AG04450 (cell line): ENCODE measurements at regions not wholly inside any gene's neighbourhood (a gene's known extent, or its start where the extent isn't known, plus 50 kb on each side); places are given as distances from the start of the nearest gene placed in this dataset.
A peak's percentile ranks its signal among the peaks of the same experiment; 100 is the strongest.
"Not testable (repeated sequence)": the region's sequence is repeated elsewhere in the genome, so short reads cannot be mapped to it uniquely, and the experiment has no call there.

Source experiments
- CTCF ChIA-PET: fragments of 300-600, 350-600 bp; formaldehyde crosslinking; extraction: SDS; loops from one replicate; lab custom pipeline; 2022; ENCODE audit warnings: antibody characterized with exemption, inconsistent platforms; lab: Charles Lee
- POLR2A ChIA-PET: fragments of 350-600 bp; formaldehyde crosslinking; extraction: SDS; loops from one replicate; lab custom pipeline; 2021; ENCODE audit warnings: antibody characterized with exemption, inconsistent platforms; lab: Yijun Ruan, JAX
- DNase-seq: peaks from one replicate; pipeline ENCODE4 v3.0.0-alpha.2; 2011; ENCODE audit warnings: low read depth, low spot score
- H3K27ac ChIP-seq: one replicate; pipeline ENCODE4 v1.5.1; 2012; ENCODE audit warnings: low read depth, low read length, control low read depth
- H3K27me3 ChIP-seq: one replicate; pipeline ENCODE4 v1.6.0; 2012; ENCODE audit warnings: low read length; ENCODE audit not compliant: control insufficient read depth, insufficient read depth
- H3K4me3 ChIP-seq: 2 replicates; pipeline ENCODE4 v1.5.1; 2011; ENCODE audit warnings: mild to moderate bottlenecking, low read depth, low read length, control low read depth
- H3K9me3 ChIP-seq: 2 replicates; pipeline ENCODE4 v1.5.1; 2012; ENCODE audit warnings: low read length; ENCODE audit not compliant: control insufficient read depth, insufficient read depth
- TF ChIP-seq, protein P1 (sequence below): IDR thresholded peaks from 2 replicates; pipeline ENCODE4 v1.5.1; 2011; ENCODE audit warnings: low read depth, low read length, control low read depth, inconsistent platforms

DNA sequence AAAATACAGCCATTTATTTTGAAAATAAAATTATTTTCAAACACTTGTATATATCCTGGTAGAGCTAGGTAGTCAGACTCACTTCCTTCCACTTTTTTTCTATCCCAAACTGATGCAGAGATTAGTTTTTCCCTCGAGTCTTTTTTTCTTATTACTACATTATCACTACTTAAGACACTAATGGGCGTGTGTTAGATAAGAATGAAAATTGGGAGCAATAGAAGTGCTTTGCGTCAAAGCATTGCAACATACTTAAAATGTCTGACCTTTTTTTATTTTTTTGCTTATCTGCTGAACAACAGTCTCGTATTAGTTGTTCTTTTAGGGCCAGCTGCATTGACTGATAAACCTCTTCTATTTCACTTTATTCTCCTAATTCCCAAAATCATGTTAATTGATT is 1278.7 kb downstream of the CDH12 start:
- TF ChIP-seq, protein P1, sequence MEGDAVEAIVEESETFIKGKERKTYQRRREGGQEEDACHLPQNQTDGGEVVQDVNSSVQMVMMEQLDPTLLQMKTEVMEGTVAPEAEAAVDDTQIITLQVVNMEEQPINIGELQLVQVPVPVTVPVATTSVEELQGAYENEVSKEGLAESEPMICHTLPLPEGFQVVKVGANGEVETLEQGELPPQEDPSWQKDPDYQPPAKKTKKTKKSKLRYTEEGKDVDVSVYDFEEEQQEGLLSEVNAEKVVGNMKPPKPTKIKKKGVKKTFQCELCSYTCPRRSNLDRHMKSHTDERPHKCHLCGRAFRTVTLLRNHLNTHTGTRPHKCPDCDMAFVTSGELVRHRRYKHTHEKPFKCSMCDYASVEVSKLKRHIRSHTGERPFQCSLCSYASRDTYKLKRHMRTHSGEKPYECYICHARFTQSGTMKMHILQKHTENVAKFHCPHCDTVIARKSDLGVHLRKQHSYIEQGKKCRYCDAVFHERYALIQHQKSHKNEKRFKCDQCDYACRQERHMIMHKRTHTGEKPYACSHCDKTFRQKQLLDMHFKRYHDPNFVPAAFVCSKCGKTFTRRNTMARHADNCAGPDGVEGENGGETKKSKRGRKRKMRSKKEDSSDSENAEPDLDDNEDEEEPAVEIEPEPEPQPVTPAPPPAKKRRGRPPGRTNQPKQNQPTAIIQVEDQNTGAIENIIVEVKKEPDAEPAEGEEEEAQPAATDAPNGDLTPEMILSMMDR = no peak
- no peak overlapping the region for H3K27ac ChIP-seq
- H3K27me3 ChIP-seq = no peaks in the 10 kb centered on the region
- H3K4me3 ChIP-seq = no peak overlapping the region
- DNase-seq = no peak
- CTCF ChIA-PET = no interaction called here
- H3K9me3 ChIP-seq = no peaks in the 10 kb centered on the region
- POLR2A ChIA-PET = no interaction called here

DNA sequence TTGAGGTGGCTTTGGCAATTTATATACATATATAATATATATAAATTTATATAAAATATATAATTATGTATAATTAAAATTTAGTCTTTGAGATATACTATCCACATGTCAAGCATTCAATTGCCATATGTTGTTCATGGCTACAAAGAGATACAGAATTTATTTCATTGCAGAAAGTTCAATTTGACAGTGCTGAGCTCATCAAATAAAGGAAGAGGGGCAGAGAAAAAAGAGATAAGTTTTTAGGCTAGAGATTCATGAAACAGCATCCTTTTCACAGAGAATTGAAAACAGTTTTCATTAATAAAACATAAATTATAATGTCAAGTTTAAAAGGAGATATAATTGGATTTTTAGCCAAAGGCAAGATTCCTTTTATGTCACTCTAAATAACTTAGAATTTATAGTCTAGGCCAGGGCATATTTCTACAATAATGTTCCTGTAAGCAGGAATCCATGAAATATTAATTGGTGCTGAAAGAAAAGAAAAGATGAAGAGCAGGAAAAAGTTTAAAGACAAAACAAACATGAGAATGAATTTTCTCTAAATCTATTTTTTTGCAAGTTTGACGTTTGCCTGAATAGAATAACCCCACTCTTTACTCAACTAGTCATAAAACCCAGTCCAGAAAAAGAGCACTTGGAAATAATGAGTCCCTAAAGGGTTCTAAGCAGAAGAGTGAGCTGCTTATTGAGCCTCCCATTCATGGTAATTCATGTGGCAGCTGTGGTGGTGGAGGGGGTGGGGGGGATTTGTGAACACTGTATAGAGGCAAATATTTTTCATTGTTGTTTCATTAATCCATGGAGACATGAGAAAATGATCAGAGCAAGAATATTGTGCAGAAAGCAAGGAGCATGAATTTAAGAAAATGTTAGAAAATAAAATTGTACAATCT is 1279.5 kb downstream of the CDH12 start:
- POLR2A ChIA-PET = no interaction called here
- Histone ChIP-seq H3K27me3 (no peaks in the 10 kb centered on the region), H3K4me3 (no peak overlapping the region), H3K9me3 (no peaks in the 10 kb centered on the region), H3K27ac (no peak overlapping the region)
- CTCF ChIA-PET = interaction anchor here (0.6 kb wide), 1 partner anchor 114 kb away, joined by 5 read pairs; no protein-coding TSS in a partner anchor
- no peak for DNase-seq
- TF ChIP-seq, protein P1 = no peak

DNA sequence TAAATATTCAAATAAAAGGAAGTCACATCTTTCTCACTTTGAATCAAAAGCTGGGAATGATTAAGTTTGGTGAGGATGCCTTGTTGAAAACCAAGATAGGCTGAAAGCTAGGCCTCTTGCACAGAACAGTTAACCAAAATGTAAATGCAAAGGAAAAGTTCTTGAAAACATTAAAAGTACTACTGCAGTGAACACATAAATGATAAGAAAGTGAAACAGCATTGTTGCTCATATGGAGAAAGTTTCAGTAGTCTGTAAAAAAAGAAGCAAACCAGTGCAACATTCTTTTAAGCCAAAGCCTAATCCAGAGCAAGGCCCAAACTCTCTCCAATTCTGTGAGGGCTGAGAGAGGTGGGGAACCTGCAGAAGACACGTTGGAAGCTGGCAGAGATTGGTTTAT is 1281.9 kb downstream of the CDH12 start:
- POLR2A ChIA-PET = not testable (repeated sequence)

DNA sequence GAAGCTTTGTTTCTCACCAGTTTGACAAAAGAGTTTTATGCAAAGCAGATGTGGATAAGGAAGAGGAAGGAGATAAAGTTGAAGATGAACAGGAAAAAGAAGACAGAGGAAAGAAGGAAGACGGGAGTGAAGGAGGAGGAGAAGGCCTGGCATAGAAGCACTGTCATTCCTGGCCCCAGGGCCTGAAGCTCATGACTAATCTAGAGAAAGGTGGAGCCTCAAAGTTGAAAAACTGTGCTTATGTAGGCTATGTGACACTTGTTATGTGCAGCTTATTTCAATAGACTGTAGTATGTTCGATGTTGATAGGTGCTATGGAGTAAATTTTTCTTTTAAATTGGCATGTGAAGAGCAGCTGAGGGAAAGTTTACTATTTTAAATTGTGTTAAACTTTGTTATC is 1294.0 kb downstream of the CDH12 start:
- CTCF ChIA-PET, DNase-seq, H3K27me3 ChIP-seq, H3K4me3 ChIP-seq, H3K27ac ChIP-seq, POLR2A ChIA-PET, H3K9me3 ChIP-seq: not testable (repeated sequence)

More for the DNA sequence above, 1281.9 kb downstream of the CDH12 start:
- CTCF ChIA-PET, H3K4me3 ChIP-seq, DNase-seq, H3K27me3 ChIP-seq, H3K9me3 ChIP-seq, H3K27ac ChIP-seq: not testable (repeated sequence)

DNA sequence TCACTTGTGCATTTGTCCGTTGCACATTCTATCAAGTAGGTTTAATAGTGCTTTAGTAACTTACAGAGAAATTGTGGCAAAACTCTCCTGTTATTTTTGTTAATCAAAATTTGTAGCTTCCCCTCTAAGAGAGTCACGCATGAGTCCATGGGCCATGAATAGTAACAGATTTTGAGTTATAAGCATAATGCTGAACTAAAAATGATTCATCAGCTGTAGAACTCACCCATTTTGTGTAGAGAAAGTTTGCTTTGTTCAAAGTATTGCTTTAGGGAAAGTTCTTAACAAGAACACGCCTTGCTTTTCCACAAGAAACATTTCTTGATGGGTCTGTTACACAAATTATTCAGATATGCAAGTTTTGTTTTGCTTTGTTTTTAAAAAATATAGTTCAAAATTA is 1300.9 kb downstream of the CDH12 start:
- H3K9me3 ChIP-seq, POLR2A ChIA-PET, DNase-seq: not testable (repeated sequence)

DNA sequence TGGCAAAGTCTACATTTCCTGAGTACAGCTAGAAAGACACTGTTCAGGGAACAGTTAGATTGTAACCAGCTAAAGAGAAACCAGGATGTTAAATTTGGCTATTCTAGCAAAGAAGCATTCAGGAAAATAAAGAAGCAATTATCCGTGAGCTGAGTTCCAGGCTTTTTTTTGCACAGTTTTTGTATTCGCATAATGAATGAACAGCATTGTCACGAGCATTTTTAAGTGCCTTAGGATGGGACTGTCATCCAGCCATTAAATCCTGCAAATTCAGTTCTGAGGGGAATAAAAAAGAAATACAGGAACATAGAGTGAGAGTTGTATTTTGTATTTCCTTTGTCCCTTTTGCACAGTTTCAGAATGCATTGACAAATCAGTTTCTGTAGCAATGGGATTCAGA is 1302.2 kb downstream of the CDH12 start:
- CTCF ChIA-PET, H3K9me3 ChIP-seq, H3K27ac ChIP-seq, H3K4me3 ChIP-seq, POLR2A ChIA-PET, DNase-seq, H3K27me3 ChIP-seq: not testable (repeated sequence)

More for the DNA sequence above, 1300.9 kb downstream of the CDH12 start:
- CTCF ChIA-PET, H3K27me3 ChIP-seq, H3K4me3 ChIP-seq, H3K27ac ChIP-seq: not testable (repeated sequence)

DNA sequence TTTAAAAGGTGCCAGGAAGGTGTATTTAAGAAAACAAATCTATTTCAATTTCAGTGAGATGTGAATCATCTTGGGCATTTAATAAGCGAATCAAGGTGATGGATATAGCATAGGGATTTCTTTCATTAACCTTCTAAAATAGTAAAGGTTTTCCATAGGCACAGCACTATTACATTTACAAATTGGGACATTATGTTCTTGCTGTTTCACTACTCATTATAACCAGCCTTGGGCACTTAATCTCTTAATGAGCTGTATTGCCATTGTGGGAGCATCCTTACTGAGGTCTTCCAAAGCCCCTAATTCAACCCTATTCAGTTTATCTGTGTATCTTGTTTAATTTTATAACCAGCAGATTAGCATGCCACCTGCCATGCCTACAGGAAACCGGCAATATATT is 1305.5 kb downstream of the CDH12 start:
- CTCF ChIA-PET, DNase-seq, H3K4me3 ChIP-seq, POLR2A ChIA-PET, H3K9me3 ChIP-seq, H3K27ac ChIP-seq, H3K27me3 ChIP-seq: not testable (repeated sequence)

DNA sequence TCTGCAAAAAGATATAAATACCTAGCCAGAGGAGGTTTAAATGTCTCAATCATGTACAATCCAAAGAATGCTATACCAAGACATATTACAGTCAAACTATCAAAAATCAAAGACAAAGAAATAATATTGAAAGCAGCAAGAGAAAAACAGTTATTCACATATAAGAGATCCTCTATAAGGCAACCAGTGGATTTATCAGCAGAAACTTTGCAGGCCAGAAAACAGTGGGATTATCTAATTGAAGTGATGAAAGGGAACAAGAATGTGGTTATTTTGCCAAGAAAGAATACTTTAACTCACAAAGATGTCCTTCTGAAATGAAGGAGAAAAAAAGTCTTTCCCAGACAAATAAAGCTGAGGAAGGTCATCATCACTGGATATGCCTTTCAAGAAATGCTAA is 1318.0 kb downstream of the CDH12 start:
- CTCF ChIA-PET, H3K27me3 ChIP-seq, H3K9me3 ChIP-seq, H3K27ac ChIP-seq, POLR2A ChIA-PET, H3K4me3 ChIP-seq: not testable (repeated sequence)
- DNase-seq = peak; percentile 0

DNA sequence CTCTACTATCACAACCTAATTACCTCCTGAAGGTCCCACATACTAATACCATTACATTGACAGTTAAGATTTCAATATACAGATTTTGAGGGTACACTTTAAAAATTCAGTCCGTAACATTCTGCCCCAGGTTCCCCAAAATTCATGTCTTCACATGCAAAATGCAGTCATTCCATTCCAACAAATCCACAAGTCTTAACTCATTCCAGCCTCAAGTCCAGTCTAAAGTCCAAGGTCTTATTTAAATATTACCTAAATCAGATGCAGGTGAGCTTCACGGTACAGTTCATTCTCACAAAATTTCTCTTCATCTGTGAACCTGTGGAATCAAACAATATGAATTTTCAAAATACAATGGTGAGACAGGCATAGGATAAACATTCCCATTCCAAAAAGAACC is 1332.0 kb downstream of the CDH12 start:
- H3K4me3 ChIP-seq, CTCF ChIA-PET, DNase-seq, H3K27ac ChIP-seq, H3K9me3 ChIP-seq, H3K27me3 ChIP-seq, POLR2A ChIA-PET: not testable (repeated sequence)

DNA sequence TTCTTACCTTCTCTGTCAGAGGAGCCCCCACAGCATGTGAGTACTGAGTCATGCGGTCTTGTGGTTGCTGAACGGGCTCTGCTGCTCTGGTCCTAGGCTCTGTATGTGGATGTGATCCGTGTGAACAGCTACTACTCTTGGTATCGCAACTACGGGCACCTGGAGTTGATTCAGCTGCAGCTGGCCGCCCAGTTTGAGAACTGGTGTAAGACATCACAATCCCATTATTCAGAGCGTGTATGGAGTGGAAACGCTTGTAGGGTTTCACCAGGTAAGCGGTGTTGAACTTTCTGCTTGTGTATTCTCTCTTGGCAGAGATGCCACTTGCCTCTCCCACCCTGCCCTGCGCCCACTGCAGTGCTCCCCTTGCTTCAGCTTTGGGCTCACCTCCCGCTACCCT is 1356.2 kb downstream of the CDH12 start:
- CTCF ChIA-PET, DNase-seq, H3K27ac ChIP-seq, H3K9me3 ChIP-seq, H3K27me3 ChIP-seq, H3K4me3 ChIP-seq, POLR2A ChIA-PET: not testable (repeated sequence)
